Breast epithelium (tissue), 3 donors: ENCODE measurements at regions not wholly inside any gene's neighbourhood (a gene's known extent, or its start where the extent isn't known, plus 50 kb on each side); places are given as distances from the start of the nearest gene placed in this dataset.

Experiments
- CTCF ChIP-seq, 3 donors: fragments of 450-650 bp; IDR thresholded peaks; one replicate each; pipeline ENCODE4 v1.5.1; 2016 to 2017; ENCODE audit warnings: antibody characterized with exemption in 3 of 3, mild to moderate bottlenecking in 3 of 3, moderate library complexity in 3 of 3
- POLR2AphosphoS5 ChIP-seq, 3 donors: sonication (generic); formaldehyde crosslinking; IDR thresholded peaks; one replicate each; pipeline ENCODE4 v1.6.1; 2017; ENCODE audit warnings: antibody characterized with exemption in 3 of 3

- TF ChIP-seq CTCF (IDR thresholded peaks at IDR 0.05) (no peak), POLR2AphosphoS5 (IDR thresholded peaks at IDR 0.05) (no peak)
These were observed 338.9 kb upstream of the PRMT6 start for GRCh38 chr1:106717591-106717990.
